Bronchial epithelial cell (primary cell): ENCODE measurements at regions not wholly inside any gene's neighbourhood (a gene's known extent, or its start where the extent isn't known, plus 50 kb on each side); places are given as distances from the start of the nearest gene placed in this dataset.

Experiments
- DNase-seq: peaks from one replicate; pipeline ENCODE4 v3.0.0-alpha.2; 2010; ENCODE audit warnings: low read depth
- FAIRE-seq: peaks from 2 replicates; lab custom pipeline; 2011; peaks lifted over from hg19 to GRCh38; lab: Jason Lieb, UNC
- H3K27me3 ChIP-seq: 2 replicates; pipeline ENCODE4 v1.5.1; 2011; ENCODE audit warnings: low read length; ENCODE audit not compliant: control insufficient read depth, insufficient read depth
- H3K36me3 ChIP-seq: 2 replicates; pipeline ENCODE4 v1.5.1; 2011; ENCODE audit warnings: low read length; ENCODE audit not compliant: control insufficient read depth, insufficient read depth
- H3K4me3 ChIP-seq: 2 replicates; pipeline ENCODE4 v1.5.1; 2011; ENCODE audit warnings: mild to moderate bottlenecking, low read depth, low read length, control low read depth
- TF ChIP-seq, protein P1 (sequence below): IDR thresholded peaks from 2 replicates; pipeline ENCODE4 v1.5.1; 2011; ENCODE audit warnings: mild to moderate bottlenecking, moderate library complexity, low read length, control low read depth, inconsistent platforms; ENCODE audit not compliant: insufficient read depth, severe bottlenecking

DNA sequence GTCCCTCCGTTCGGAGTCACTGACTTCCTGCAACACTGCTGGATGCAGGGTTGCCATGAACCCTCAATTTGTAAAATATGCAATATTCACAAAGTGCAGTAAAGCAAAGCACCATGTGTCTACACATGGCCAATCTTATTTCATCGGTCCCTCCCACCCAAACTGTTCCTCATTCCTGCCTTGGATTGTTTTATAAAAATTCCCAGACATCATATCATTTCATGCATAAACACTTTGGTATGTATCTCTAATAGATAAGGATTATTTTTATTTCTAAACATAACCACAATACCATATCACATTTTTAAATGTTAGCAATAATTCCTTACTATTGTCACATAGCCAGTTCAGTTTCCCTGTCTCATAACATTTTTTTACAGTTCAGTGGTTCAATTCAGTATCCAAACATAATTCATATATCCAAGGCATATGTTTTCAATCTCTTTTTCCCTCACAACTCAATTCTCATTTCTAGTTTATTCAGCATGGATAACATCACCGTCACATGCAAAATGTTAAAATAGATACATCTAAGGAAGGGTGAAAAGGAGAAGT, 82.0 kb upstream of the PCAT7 start:
- DNase-seq (no peak), FAIRE-seq (no peak)
- TF ChIP-seq, protein P1, sequence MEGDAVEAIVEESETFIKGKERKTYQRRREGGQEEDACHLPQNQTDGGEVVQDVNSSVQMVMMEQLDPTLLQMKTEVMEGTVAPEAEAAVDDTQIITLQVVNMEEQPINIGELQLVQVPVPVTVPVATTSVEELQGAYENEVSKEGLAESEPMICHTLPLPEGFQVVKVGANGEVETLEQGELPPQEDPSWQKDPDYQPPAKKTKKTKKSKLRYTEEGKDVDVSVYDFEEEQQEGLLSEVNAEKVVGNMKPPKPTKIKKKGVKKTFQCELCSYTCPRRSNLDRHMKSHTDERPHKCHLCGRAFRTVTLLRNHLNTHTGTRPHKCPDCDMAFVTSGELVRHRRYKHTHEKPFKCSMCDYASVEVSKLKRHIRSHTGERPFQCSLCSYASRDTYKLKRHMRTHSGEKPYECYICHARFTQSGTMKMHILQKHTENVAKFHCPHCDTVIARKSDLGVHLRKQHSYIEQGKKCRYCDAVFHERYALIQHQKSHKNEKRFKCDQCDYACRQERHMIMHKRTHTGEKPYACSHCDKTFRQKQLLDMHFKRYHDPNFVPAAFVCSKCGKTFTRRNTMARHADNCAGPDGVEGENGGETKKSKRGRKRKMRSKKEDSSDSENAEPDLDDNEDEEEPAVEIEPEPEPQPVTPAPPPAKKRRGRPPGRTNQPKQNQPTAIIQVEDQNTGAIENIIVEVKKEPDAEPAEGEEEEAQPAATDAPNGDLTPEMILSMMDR = no peak
- Histone ChIP-seq H3K36me3 (no peaks in the 10 kb centered on the region), H3K27me3 (no peaks in the 10 kb centered on the region), H3K4me3 (no peak overlapping the region)

DNA sequence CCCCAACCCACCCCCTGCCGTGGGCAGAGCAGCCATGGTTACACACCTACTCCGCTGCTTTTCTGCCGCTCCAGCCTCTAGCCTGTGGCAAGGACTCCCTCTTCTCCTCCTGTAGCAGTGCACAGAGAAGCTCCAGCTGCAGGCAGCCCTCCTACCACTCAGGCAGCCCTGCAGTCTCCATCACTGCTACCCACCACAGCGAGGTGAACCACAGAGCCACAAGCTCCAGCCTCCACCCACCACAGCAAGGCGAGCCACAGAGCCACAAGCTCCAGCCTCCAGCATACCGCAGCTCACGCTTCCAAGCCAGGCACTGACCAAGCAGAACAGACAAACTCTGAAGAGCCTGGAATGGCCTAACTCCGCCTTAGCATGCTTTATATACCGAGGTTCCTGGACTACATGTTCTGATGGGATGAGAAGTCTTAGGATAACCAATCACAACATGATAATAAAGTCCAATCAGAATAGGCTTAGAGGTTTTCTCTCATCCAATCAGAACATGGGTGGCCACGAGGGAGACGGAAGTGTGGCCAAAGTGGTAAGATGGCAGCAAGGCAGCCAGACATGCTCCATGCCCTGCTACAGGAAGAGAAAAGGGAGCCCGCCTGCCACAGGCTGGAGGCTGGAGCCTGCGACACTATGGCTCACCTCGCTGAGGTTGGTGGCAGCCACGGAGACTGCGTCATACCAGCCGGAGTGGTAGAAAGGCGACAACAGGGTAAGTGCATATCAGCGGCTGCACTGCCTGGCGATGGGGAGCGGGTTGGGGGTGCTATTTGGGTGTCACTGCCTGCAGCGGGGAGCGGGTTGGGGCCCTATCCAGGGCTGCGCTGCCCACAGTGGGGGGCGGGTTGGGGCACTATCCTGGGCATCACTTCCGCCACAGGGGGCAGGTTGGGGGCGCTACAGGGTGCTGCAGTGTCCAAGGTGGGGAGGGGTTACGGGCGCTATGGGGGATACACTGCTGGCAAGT, 75.8 kb upstream of the PCAT7 start:
- Histone ChIP-seq H3K4me3 (no peak overlapping the region), H3K36me3 (no peaks in the 10 kb centered on the region), H3K27me3 (no peaks in the 10 kb centered on the region)
- FAIRE-seq (no peak), DNase-seq (no peak)
- TF ChIP-seq, protein P1 = no peak

DNA sequence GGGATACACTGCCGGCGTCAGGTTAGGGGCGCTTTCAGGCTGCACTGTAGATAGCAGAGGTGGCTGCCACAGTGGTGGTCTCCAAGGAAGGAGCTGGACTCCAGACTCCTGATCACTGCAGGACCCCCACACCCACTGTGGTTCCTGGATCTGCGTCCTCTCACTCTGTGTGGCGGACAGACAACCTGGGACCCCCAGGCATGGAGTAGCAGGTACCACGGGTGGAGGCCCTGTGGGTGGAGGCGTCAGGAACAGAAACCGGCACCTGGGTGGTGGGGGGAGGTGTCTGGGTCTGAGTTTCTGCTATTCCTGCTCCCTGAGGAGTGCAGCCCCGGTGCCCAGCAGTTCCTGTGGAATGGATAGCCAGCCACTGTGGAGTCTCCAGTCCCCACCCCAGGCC, 75.1 kb upstream of the PCAT7 start:
- no peaks in the 10 kb centered on the region for H3K36me3 ChIP-seq
- TF ChIP-seq, protein P1 = no peak
- FAIRE-seq (no peak), DNase-seq (no peak)
- no peaks in the 10 kb centered on the region for H3K27me3 ChIP-seq
- H3K4me3 ChIP-seq = no peak overlapping the region

DNA sequence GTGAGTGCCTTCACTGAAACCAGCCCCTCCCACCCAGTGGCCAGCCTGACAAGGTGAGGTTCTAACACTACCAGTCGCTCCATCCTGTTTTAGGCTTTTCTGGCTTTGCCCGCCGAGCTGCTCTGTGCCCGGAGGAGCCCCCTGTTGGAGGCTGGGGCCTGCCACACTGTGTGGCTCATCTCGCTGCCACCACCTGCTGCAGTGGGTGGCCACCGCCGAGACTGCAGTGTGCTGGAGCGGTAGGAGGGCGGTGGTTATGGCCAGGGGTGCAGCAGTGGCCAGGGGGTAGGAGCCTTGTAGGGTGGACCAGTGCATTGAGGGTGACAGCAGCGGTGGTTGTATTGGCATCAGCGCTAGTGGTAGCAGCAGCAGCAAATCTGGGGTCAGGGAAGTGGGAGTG, 74.7 kb upstream of the PCAT7 start:
- no peaks in the 10 kb centered on the region for H3K27me3 ChIP-seq
- TF ChIP-seq, protein P1 = no peak
- H3K36me3 ChIP-seq = no peaks in the 10 kb centered on the region
- no peak overlapping the region for H3K4me3 ChIP-seq
- no peak for DNase-seq
- no peak for FAIRE-seq

DNA sequence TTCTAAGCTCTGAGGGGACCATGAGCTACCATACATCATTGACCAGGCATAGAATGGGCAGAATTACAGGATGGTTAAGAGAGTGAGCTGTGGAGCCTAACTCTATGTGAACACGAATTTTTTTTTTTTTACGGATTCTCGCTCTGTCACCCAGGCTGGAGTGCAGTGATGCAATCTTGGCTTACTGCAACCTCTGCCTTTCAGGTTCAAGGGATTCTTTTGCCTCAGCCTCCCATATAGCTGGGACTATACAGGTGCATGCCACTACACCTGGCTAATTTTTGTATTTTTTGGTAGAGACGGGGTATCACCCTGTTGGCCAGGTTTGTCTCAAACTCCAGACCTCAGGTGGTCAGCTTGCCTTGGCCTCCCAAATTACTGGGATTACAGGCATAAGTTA, 72.8 kb upstream of the PCAT7 start:
- DNase-seq = no peak
- no peak for FAIRE-seq
- TF ChIP-seq, protein P1 = no peak

More for the DNA sequence above, 72.8 kb upstream of the PCAT7 start:
- Histone ChIP-seq H3K36me3 (no peaks in the 10 kb centered on the region), H3K27me3 (no peaks in the 10 kb centered on the region), H3K4me3 (no peak overlapping the region)
